Endothelial cell of umbilical vein (primary cell): ENCODE measurements at regions not wholly inside any gene's neighbourhood (a gene's known extent, or its start where the extent isn't known, plus 50 kb on each side); places are given as distances from the start of the nearest gene placed in this dataset.
"Not testable (repeated sequence)": the region's sequence is repeated elsewhere in the genome, so short reads cannot be mapped to it uniquely, and the experiment has no call there.

ENCODE experiments used
- EZH2 ChIP-seq: IDR thresholded peaks from 2 replicates; pipeline ENCODE4 v1.6.1; 2012; ENCODE audit warnings: borderline replicate concordance, low read depth, mild to moderate bottlenecking, moderate library complexity, low read length, inconsistent platforms; ENCODE audit not compliant: severe bottlenecking
- FOS ChIP-seq: IDR thresholded peaks from 2 replicates; pipeline ENCODE4 v1.6.1; 2011; ENCODE audit warnings: mild to moderate bottlenecking, low read length, moderate library complexity, borderline replicate concordance; ENCODE audit not compliant: insufficient read depth
- GATA2 ChIP-seq: IDR thresholded peaks from 2 replicates; pipeline ENCODE4 v1.7.0; 2011; ENCODE audit warnings: low read depth, mild to moderate bottlenecking, moderate library complexity, mixed read lengths, low read length; ENCODE audit not compliant: insufficient read length, insufficient read depth
- JUN ChIP-seq: IDR thresholded peaks from 2 replicates; pipeline ENCODE4 v1.6.1; 2011; ENCODE audit warnings: borderline replicate concordance, low read depth; ENCODE audit not compliant: insufficient read length, insufficient read depth
- MYC ChIP-seq: IDR thresholded peaks from one replicate; pipeline ENCODE4 v1.6.1; 2011; ENCODE audit warnings: mild to moderate bottlenecking, low read depth, low read length
- POLR2A ChIP-seq: IDR thresholded peaks from 2 replicates; pipeline ENCODE4 v1.6.1; 2012; ENCODE audit warnings: low read depth, mild to moderate bottlenecking, control low read depth, low read length
- TF ChIP-seq, protein P1 (sequence below), 2 donors: IDR thresholded peaks; 1 replicate in 1 of 2; 2 replicates in 1 of 2; pipeline ENCODE4 v1.5.1; 2011; ENCODE audit warnings: low read length in 2 of 2, mild to moderate bottlenecking in 2 of 2, moderate library complexity in 2 of 2, control low read depth in 1 of 2, inconsistent platforms in 1 of 2, low read depth in 1 of 2; ENCODE audit not compliant: insufficient read depth in 1 of 2; ENCODE audit errors: extremely low read depth in 1 of 2

DNA sequence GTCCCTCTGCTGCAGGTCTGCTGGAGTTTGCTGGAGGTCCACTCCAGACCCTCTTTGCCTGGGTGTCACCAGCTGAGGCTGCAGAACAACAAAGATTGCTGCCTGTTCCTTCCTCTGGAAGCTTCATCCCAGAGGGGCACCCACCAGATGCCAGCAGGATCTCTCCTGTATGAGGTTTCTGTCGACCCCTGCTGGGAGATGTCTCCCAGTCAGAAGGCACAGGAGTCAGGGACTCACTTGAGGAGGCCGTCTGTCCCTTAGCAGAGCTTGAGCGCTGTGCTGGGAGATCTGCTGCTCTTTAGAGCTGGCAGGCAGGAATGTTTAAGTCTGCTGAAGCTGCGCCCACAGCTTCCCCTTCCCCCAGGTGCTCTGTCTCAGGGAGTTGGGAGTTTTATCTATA, 196.2 kb downstream of the C4orf33 start:
- not testable (repeated sequence) for TF ChIP-seq GATA2, MYC, FOS, POLR2A, EZH2, JUN
- TF ChIP-seq, protein P1, sequence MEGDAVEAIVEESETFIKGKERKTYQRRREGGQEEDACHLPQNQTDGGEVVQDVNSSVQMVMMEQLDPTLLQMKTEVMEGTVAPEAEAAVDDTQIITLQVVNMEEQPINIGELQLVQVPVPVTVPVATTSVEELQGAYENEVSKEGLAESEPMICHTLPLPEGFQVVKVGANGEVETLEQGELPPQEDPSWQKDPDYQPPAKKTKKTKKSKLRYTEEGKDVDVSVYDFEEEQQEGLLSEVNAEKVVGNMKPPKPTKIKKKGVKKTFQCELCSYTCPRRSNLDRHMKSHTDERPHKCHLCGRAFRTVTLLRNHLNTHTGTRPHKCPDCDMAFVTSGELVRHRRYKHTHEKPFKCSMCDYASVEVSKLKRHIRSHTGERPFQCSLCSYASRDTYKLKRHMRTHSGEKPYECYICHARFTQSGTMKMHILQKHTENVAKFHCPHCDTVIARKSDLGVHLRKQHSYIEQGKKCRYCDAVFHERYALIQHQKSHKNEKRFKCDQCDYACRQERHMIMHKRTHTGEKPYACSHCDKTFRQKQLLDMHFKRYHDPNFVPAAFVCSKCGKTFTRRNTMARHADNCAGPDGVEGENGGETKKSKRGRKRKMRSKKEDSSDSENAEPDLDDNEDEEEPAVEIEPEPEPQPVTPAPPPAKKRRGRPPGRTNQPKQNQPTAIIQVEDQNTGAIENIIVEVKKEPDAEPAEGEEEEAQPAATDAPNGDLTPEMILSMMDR (IDR thresholded peaks at IDR 0.05; ENCODE audit: extremely low read depth in 1 of 2, insufficient read depth in 1 of 2, low read depth in 1 of 2, low read length in 2 of 2), result not testable (repeated sequence)
